PC-9 (cell line): ENCODE measurements at regions not wholly inside any gene's neighbourhood (a gene's known extent, or its start where the extent isn't known, plus 50 kb on each side); places are given as distances from the start of the nearest gene placed in this dataset.

Source experiments
- BruUV-seq: library from RNA; stranded (reverse); fragments of 400-500 nt; replicated peaks from 2 replicates; lab custom pipeline; 2021; lab: Mats Ljungman, UMichigan
- CTCF ChIA-PET: fragments of 300-600 bp; sonication (Branson Sonifier 250); formaldehyde crosslinking; loops from one replicate; lab custom pipeline; 2022; ENCODE audit warnings: antibody characterized with exemption; lab: Charles Lee
- POLR2A ChIA-PET: fragments of 300-600 bp; sonication (Branson Sonifier 250); formaldehyde crosslinking; loops from one replicate; lab custom pipeline; 2022; ENCODE audit warnings: antibody characterized with exemption; ENCODE audit not compliant: unreplicated experiment; lab: Charles Lee
- DNase-seq, 2 experiments: peaks; one replicate each; pipeline versions ENCODE4 v3.0.0 to v3.0.0-alpha.2; 2015 to 2022; ENCODE audit warnings: mixed read lengths in 1 of 2
- H2AFZ ChIP-seq: fragments of 200-600 bp; sonication (generic); 2 replicates; pipeline ENCODE4 v1.8.1; 2017; ENCODE audit warnings: antibody characterized with exemption
- H3F3A ChIP-seq: fragments of 200-600 bp; sonication (generic); 2 replicates; pipeline ENCODE4 v1.8.1; 2017; ENCODE audit warnings: antibody characterized with exemption, mild to moderate bottlenecking, low read depth; ENCODE audit not compliant: insufficient read depth
- H3K27ac ChIP-seq: fragments of 200-600 bp; sonication (generic); 2 replicates; pipeline ENCODE4 v1.6.1; 2016; ENCODE audit warnings: mixed run types
- H3K27me3 ChIP-seq: fragments of 200-600 bp; sonication (generic); 2 replicates; pipeline ENCODE4 v1.6.1; 2016; ENCODE audit warnings: low read depth, mixed run types; ENCODE audit not compliant: insufficient read depth
- H3K36me3 ChIP-seq: fragments of 200-600 bp; sonication (generic); 2 replicates; pipeline ENCODE4 v1.6.1; 2016; ENCODE audit warnings: low read depth, mixed run types
- H3K4me1 ChIP-seq: fragments of 200-600 bp; sonication (generic); replicated peaks from 2 replicates; pipeline ENCODE4 v1.6.1; 2016; ENCODE audit warnings: mixed run types; ENCODE audit not compliant: insufficient read depth
- H3K4me2 ChIP-seq: fragments of 200-600 bp; sonication (generic); 2 replicates; pipeline ENCODE4 v1.6.1; 2017; ENCODE audit warnings: mixed run types
- H3K4me3 ChIP-seq: fragments of 200-600 bp; sonication (generic); 2 replicates; pipeline ENCODE4 v1.6.1; 2016; ENCODE audit warnings: mixed run types
- H3K79me2 ChIP-seq: fragments of 200-600 bp; sonication (generic); 2 replicates; pipeline ENCODE4 v1.6.1; 2017; ENCODE audit warnings: low read depth, mixed run types
- H3K9me2 ChIP-seq: fragments of 200-600 bp; sonication (generic); 2 replicates; pipeline ENCODE4 v1.8.1; 2017; ENCODE audit warnings: mild to moderate bottlenecking; ENCODE audit not compliant: insufficient read depth
- H3K9me3 ChIP-seq: fragments of 200-600 bp; sonication (generic); 2 replicates; pipeline ENCODE4 v1.8.1; 2016; ENCODE audit warnings: low read depth; ENCODE audit not compliant: insufficient read depth
- H4K20me1 ChIP-seq: fragments of 200-600 bp; sonication (generic); 2 replicates; pipeline ENCODE4 v1.8.1; 2017; ENCODE audit not compliant: insufficient read depth
- CTCF ChIP-seq: fragments of 200-600 bp; sonication (generic); conservative IDR thresholded peaks from 2 replicates; pipeline ENCODE4 v1.6.1; 2017; ENCODE audit warnings: mixed run types, antibody characterized with exemption, mild to moderate bottlenecking, moderate library complexity
- EZH2 ChIP-seq: fragments of 200-600 bp; sonication (generic); IDR thresholded peaks from 2 replicates; pipeline ENCODE4 v1.8.0; 2017; ENCODE audit warnings: antibody characterized with exemption, low read depth
- intact Hi-C: fragments of 100-400 bp; cut with micrococcal nuclease; formaldehyde crosslinking; loops from one replicate; pipeline ENCODE4 v1.10.0; 2022; ENCODE audit not compliant: unreplicated experiment

GRCh38 chr6:97674802-97675201 lies 391.8 kb upstream of the MMS22L start:
- Histone ChIP-seq H3K27ac (no peak overlapping the region), H3K27me3 (no peaks in the 10 kb centered on the region), H3K36me3 (no peaks in the 10 kb centered on the region), H3K79me2 (no peaks in the 10 kb centered on the region), H2AFZ (no peak overlapping the region), H3F3A (no peaks in the 10 kb centered on the region), H3K4me2 (no peak overlapping the region), H3K4me3 (no peak overlapping the region), H3K9me3 (no peaks in the 10 kb centered on the region), H3K9me2 (no peaks in the 10 kb centered on the region), H3K4me1 (0 out of 2 replicates have a peak, but pooled peaks cover 8% of the 10 kb centered on the region), H4K20me1 (no peaks in the 10 kb centered on the region)
- POLR2A ChIA-PET, result no interaction called here
- DNase-seq, result no peak
- intact Hi-C loops, result no loop called here
- TF ChIP-seq EZH2 (no peak), CTCF (no peak)
- no TSS peak for BruUV-seq
- CTCF ChIA-PET, result no interaction called here

- BruUV-seq, result no TSS peak
- no peaks in the 10 kb centered on the region for H3F3A ChIP-seq
- no peaks in the 10 kb centered on the region for H3K9me3 ChIP-seq
- TF ChIP-seq CTCF (no peak), EZH2 (no peak)
- POLR2A ChIA-PET, result no interaction called here
- H2AFZ ChIP-seq, result peak overlapping the region; percentile 35; the same call in 1 of the 2 replicates
- no peaks in the 10 kb centered on the region for H3K79me2 ChIP-seq
- intact Hi-C loops, result no loop called here
- H3K27me3 ChIP-seq, result no peaks in the 10 kb centered on the region
- H4K20me1 ChIP-seq, result no peaks in the 10 kb centered on the region
- H3K9me2 ChIP-seq, result no peaks in the 10 kb centered on the region
- no peak overlapping the region for H3K27ac ChIP-seq
- H3K4me3 ChIP-seq, result no peak overlapping the region
- H3K4me1 ChIP-seq, result no peaks in the 10 kb centered on the region
- DNase-seq, result no peak
- H3K36me3 ChIP-seq, result no peaks in the 10 kb centered on the region
- H3K4me2 ChIP-seq, result no peak overlapping the region
- CTCF ChIA-PET, result no interaction called here
Observed at GRCh38 chr6:97677626-97678025, 394.6 kb upstream of the MMS22L start.

GRCh38 chr6:97687916-97688315 lies 404.9 kb upstream of the MMS22L start:
- no peaks in the 10 kb centered on the region for H3K9me2 ChIP-seq
- intact Hi-C loops, result no loop called here
- H2AFZ ChIP-seq, result no peak overlapping the region
- no peaks in the 10 kb centered on the region for H3K36me3 ChIP-seq
- ChIA-PET POLR2A (no interaction called here), CTCF (no interaction called here)
- H3K9me3 ChIP-seq, result no peaks in the 10 kb centered on the region
- H3K27ac ChIP-seq, result no peak overlapping the region
- H4K20me1 ChIP-seq, result no peaks in the 10 kb centered on the region
- DNase-seq, result no peak
- H3K4me2 ChIP-seq, result no peak overlapping the region
- BruUV-seq, result no TSS peak
- H3F3A ChIP-seq, result no peaks in the 10 kb centered on the region
- H3K79me2 ChIP-seq, result no peaks in the 10 kb centered on the region
- H3K4me3 ChIP-seq, result no peak overlapping the region
- TF ChIP-seq CTCF (no peak), EZH2 (no peak)
- no peaks in the 10 kb centered on the region for H3K27me3 ChIP-seq
- no peaks in the 10 kb centered on the region for H3K4me1 ChIP-seq
